Spleen (tissue), 11 donors: ENCODE measurements at regions not wholly inside any gene's neighbourhood (a gene's known extent, or its start where the extent isn't known, plus 50 kb on each side); places are given as distances from the start of the nearest gene placed in this dataset.

Source experiments
- DNase-seq: peaks from one replicate; pipeline ENCODE4 v3.0.0-alpha.2; 2020
- H3K27ac ChIP-seq, 8 donors: fragments of 200-600 bp; sonication (generic) in 7 of 8; 1 replicate in 4 of 8; 2 replicates in 4 of 8; pipeline versions ENCODE4 v1.5.0 to v1.8.0; 2016 to 2021; ENCODE audit warnings: inconsistent platforms in 4 of 8, mild to moderate bottlenecking in 4 of 8, moderate library complexity in 1 of 8
- H3K27me3 ChIP-seq, 7 donors: fragments of 200-600 bp; sonication (generic) in 6 of 7; replicated peaks in 1 of 7; 1 replicate in 4 of 7; 2 replicates in 3 of 7; pipeline versions ENCODE4 v1.5.0 to v1.8.0; 2016 to 2021; ENCODE audit warnings: inconsistent platforms in 3 of 7, mild to moderate bottlenecking in 1 of 7
- H3K36me3 ChIP-seq, 6 donors: fragments of 200-600 bp; sonication (generic) in 5 of 6; 1 replicate in 4 of 6; 2 replicates in 2 of 6; pipeline versions ENCODE4 v1.5.0 to v1.8.0; 2016 to 2021; ENCODE audit warnings: inconsistent platforms in 2 of 6
- H3K4me1 ChIP-seq, 6 donors: fragments of 200-600 bp; sonication (generic) in 5 of 6; 1 replicate in 3 of 6; 2 replicates in 3 of 6; pipeline versions ENCODE4 v1.5.0 to v1.8.0; 2016 to 2021; ENCODE audit warnings: inconsistent platforms in 3 of 6
- H3K4me3 ChIP-seq, 8 donors: fragments of 200-600 bp; sonication (generic) in 7 of 8; 1 replicate in 4 of 8; 2 replicates in 4 of 8; pipeline versions ENCODE4 v1.5.0 to v1.8.0; 2016 to 2021; ENCODE audit warnings: inconsistent platforms in 4 of 8, mild to moderate bottlenecking in 4 of 8, moderate library complexity in 2 of 8
- H3K9me3 ChIP-seq, 8 donors: fragments of 200-600 bp; sonication (generic) in 7 of 8; 1 replicate in 4 of 8; 2 replicates in 4 of 8; pipeline versions ENCODE4 v1.5.0 to v1.8.0; 2016 to 2021; ENCODE audit warnings: inconsistent platforms in 4 of 8
- CTCF ChIP-seq, 11 experiments: fragments of 200-600 bp in 7 of 11; fragments of 450-650 bp in 4 of 11; sonication (generic) in 4 of 11; IDR thresholded peaks in 8 of 11; conservative IDR thresholded peaks in 3 of 11; 1 replicate in 7 of 11; 2 replicates in 4 of 11; pipeline versions ENCODE4 v1.4.0 to v1.8.0; 2016 to 2021; ENCODE audit warnings: antibody characterized with exemption in 11 of 11, inconsistent platforms in 4 of 11, mild to moderate bottlenecking in 1 of 11
- POLR2A ChIP-seq, 3 donors: fragments of 450-650 bp; IDR thresholded peaks; one replicate each; pipeline ENCODE4 v1.5.1; 2017; ENCODE audit warnings: antibody characterized with exemption in 3 of 3, mild to moderate bottlenecking in 1 of 3
- POLR2AphosphoS5 ChIP-seq, 3 donors: sonication (generic); formaldehyde crosslinking; IDR thresholded peaks; one replicate each; pipeline ENCODE4 v1.5.1; 2017; ENCODE audit warnings: antibody characterized with exemption in 3 of 3
- WGBS, 5 donors: extraction: QIAGEN DNeasy Blood & Tissue Kit in 3 of 5; methylation state at CpG; one replicate each; pipeline versions ENCODE4 v1.1.5 to v1.1.7; 2013 to 2018; 5-methylcytosine and 5-hydroxymethylcytosine counted together
- intact Hi-C: fragments of 100-400 bp; cut with DNase I; formaldehyde crosslinking; loops from one replicate; pipeline ENCODE4 v1.15.0; 2023; ENCODE audit warnings: low total_unique reads
- donor health status: healthy with polysubstance abuse.
- donor health status: DM: no; HTN: no; CAD: no; lungs with moderate emphysema.
- donor health status: DM: no; HTN: no; CAD: no.
- donor health status: Bipolar disorder and iron deficiency.
- donor health status: healthy.
- donor health status: DM: no; HTN: no; CAD: no.
- donor health status: DM: yes; HTN: yes; CAD: no.

DNA sequence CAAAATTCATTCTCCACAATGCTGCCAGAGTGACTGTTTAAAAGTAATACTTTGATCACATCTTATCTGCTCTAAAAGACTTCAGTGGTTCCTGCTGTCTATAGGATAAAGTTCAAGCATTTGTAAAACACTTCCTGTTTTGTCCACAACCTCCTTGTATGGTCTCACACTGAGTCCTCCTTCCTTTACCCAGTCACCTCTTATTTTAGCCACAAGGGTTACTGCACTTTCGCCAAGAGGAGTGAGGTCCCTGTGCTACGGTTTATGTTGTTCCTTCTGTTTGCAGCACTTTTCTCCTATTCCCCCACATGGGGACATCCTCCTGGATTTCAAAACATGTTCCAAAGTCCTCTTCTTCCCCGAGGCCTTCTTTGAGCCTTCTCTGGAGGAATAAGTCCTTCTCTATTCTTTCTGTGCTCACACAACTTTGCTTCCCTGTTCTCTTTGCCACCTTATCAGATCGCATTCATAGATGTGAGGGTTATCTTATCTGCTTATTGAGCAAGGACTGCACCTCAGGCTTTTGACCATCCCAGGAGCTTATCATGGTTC is 112.2 kb upstream of the NABP1 start:
- Histone ChIP-seq H3K36me3 (no peaks in the 10 kb centered on the region), H3K4me3 (no peak overlapping the region), H3K27me3 (peaks cover 0 to 15% (median 0%) of the 10 kb centered on the region in 7 donors), H3K27ac (peak overlapping the region in 2 of 8 donors; percentile 11 to 50), H3K4me1 (peaks cover 0 to 32% (median 14%) of the 10 kb centered on the region in 6 donors), H3K9me3 (no peaks in the 10 kb centered on the region)
- DNase-seq, result no peak
- TF ChIP-seq POLR2AphosphoS5 (IDR thresholded peaks at IDR 0.05), result no peak
- no peak for TF ChIP-seq POLR2A (IDR thresholded peaks at IDR 0.05)
- no peak for TF ChIP-seq CTCF (IDR thresholded peaks at IDR 0.05 in 8 of 11, conservative IDR thresholded peaks at IDR 0.05 in 3 of 11)
- WGBS, 5 donors, result 34 to 65% (median 54%) methylated on average over 4 of the region's 4 CpGs
- intact Hi-C loops, result loop anchor here (5.0 kb wide), 1 partner anchor 127 kb away; no protein-coding TSS in a partner anchor

DNA sequence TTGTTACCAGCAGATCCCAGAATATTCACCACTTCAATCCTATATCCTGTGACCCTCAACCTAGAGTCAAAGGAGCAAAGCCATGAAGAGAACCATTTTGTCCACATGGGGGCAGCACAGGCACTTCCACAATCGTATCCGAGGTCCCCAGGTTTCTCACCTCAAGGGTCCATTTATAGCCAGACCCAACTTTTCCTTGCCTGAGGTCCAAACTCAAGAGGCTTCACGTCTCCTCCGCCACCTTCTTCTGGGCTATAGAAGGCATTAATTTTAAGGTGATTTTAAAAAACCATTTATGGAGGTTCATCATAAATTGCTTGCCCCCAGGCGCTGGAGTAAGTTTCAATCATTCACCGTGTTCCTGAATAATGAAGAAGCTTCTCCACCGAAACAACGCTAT is 111.6 kb upstream of the NABP1 start:
- intact Hi-C loops, result loop anchor here (5.0 kb wide), 1 partner anchor 126 kb away; no protein-coding TSS in a partner anchor
- no peaks in the 10 kb centered on the region for H3K9me3 ChIP-seq
- no peak for TF ChIP-seq POLR2A (IDR thresholded peaks at IDR 0.05)
- peak in 1 of 3 donors; percentile 64 for TF ChIP-seq POLR2AphosphoS5 (IDR thresholded peaks at IDR 0.05)
- TF ChIP-seq CTCF (IDR thresholded peaks at IDR 0.05 in 8 of 11, conservative IDR thresholded peaks at IDR 0.05 in 3 of 11), result peak; percentile 60 to 89 (median 83)
- no peak overlapping the region for H3K4me3 ChIP-seq
- DNase-seq, result no peak
- no peak overlapping the region for H3K27ac ChIP-seq
- no peaks in the 10 kb centered on the region for H3K36me3 ChIP-seq
- 61 to 70% (median 64%) methylated on average over 8 of the region's 8 CpGs for WGBS, 5 donors
- peaks cover 0 to 38% (median 20%) of the 10 kb centered on the region in 6 donors for H3K4me1 ChIP-seq
- H3K27me3 ChIP-seq, result peaks cover 0 to 11% (median 0%) of the 10 kb centered on the region in 7 donors

GRCh38 chr2:191567206-191567605 is 110.7 kb upstream of the NABP1 start:
- DNase-seq, result no peak
- no peak for TF ChIP-seq CTCF (IDR thresholded peaks at IDR 0.05 in 8 of 11, conservative IDR thresholded peaks at IDR 0.05 in 3 of 11)
- no peak for TF ChIP-seq POLR2AphosphoS5 (IDR thresholded peaks at IDR 0.05)
- TF ChIP-seq POLR2A (IDR thresholded peaks at IDR 0.05), result no peak
- H3K4me1 ChIP-seq, result peaks cover 0 to 47% (median 26%) of the 10 kb centered on the region in 6 donors
- intact Hi-C loops, result loop anchor here (5.0 kb wide), 1 partner anchor 125 kb away; no protein-coding TSS in a partner anchor
- peaks cover 0 to 11% (median 0%) of the 10 kb centered on the region in 7 donors for H3K27me3 ChIP-seq
- H3K27ac ChIP-seq, result no peak overlapping the region
- no peaks in the 10 kb centered on the region for H3K9me3 ChIP-seq
- 91 to 98% (median 95%) methylated on average over 3 of the region's 3 CpGs for WGBS, 5 donors
- no peak overlapping the region for H3K4me3 ChIP-seq
- H3K36me3 ChIP-seq, result no peaks in the 10 kb centered on the region

- Histone ChIP-seq H3K9me3 (no peaks in the 10 kb centered on the region), H3K4me1 (peaks cover 0 to 48% (median 26%) of the 10 kb centered on the region in 6 donors), H3K36me3 (no peaks in the 10 kb centered on the region), H3K4me3 (no peak overlapping the region), H3K27me3 (peaks cover 0 to 11% (median 0%) of the 10 kb centered on the region in 7 donors), H3K27ac (no peak overlapping the region)
- no peak for TF ChIP-seq CTCF (IDR thresholded peaks at IDR 0.05 in 8 of 11, conservative IDR thresholded peaks at IDR 0.05 in 3 of 11)
- TF ChIP-seq POLR2A (IDR thresholded peaks at IDR 0.05), result no peak
- TF ChIP-seq POLR2AphosphoS5 (IDR thresholded peaks at IDR 0.05), result no peak
- intact Hi-C loops, result loop anchor here (5.0 kb wide), 1 partner anchor 123 kb away; no protein-coding TSS in a partner anchor
- 63 to 95% (median 90%) methylated on average over 2 of the region's 2 CpGs for WGBS, 5 donors
- no peak for DNase-seq
Measured at GRCh38 chr2:191569025-191569424, 108.9 kb upstream of the NABP1 start.
